Muscle layer of colon (tissue), 2 donors: ENCODE measurements at regions not wholly inside any gene's neighbourhood (a gene's known extent, or its start where the extent isn't known, plus 50 kb on each side); places are given as distances from the start of the nearest gene placed in this dataset.

Source experiments
- H3K27ac ChIP-seq: one replicate; pipeline ENCODE4 v1.7.0; 2013; ENCODE audit warnings: low read depth, mild to moderate bottlenecking, low read length, moderate library complexity
- H3K27me3 ChIP-seq, 2 donors: one replicate each; pipeline ENCODE4 v1.7.0; 2013; ENCODE audit warnings: low read length in 2 of 2, mild to moderate bottlenecking in 2 of 2; ENCODE audit not compliant: insufficient read depth in 2 of 2, control insufficient read depth in 1 of 2
- H3K36me3 ChIP-seq: one replicate; pipeline ENCODE4 v1.7.0; 2013; ENCODE audit warnings: mild to moderate bottlenecking, low read length; ENCODE audit not compliant: insufficient read depth
- H3K4me1 ChIP-seq: one replicate; pipeline ENCODE4 v1.7.0; 2013; ENCODE audit warnings: mild to moderate bottlenecking, low read length; ENCODE audit not compliant: insufficient read depth
- H3K4me3 ChIP-seq, 2 donors: one replicate each; pipeline ENCODE4 v1.7.0; 2013; ENCODE audit warnings: low read length in 2 of 2, low read depth in 1 of 2, mild to moderate bottlenecking in 1 of 2, moderate library complexity in 1 of 2
- H3K9ac ChIP-seq: one replicate; pipeline ENCODE4 v1.7.0; 2013; ENCODE audit warnings: low read length
- H3K9me3 ChIP-seq: one replicate; pipeline ENCODE4 v1.7.0; 2013; ENCODE audit warnings: mild to moderate bottlenecking, low read length
- donor health status: abdominal sarcoma.
- donor health status: Adenocarcinoma of cecum.

DNA sequence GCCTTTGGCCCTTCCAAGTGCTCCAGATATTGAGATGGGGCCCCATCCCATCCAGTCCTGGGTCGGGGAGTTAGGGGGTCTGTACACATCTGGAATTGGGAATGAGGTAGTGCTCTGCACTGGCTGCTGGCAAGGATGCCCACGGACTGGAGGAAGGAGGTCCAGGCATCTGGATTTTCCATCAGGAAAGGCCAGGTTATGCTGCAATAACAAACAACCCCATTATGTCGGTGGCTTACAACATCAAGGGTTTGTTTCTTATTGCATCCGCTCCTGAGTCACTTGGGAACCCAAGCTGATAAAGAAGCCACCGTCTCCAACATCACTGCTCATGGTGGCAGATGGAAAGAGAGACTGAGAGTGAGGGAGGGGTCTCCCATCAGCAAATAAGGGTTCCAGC lies 229.9 kb downstream of the TFCP2L1 start:
- no peaks in the 10 kb centered on the region for H3K4me1 ChIP-seq

DNA sequence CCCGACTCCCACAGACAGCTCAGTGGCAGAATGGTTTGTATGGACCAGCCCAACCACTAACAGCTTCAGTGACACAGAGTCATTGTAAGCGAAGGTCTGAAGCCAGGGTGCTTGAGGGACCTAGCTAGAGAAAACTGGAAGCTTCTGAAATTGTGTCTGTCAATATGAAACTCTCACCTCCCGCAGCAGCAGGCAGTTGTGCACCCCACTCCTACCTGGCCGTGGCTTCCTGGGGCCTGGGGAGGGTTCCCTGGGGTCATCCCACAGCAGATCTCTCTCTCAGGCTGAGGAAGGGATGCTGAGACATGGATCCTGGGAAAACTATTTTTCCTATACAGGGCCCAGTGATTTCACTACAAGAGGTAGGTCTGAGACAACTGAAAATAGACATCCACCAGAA lies 229.5 kb downstream of the TFCP2L1 start:
- H3K4me3 ChIP-seq, result no peak overlapping the region
- H3K27ac ChIP-seq, result no peak overlapping the region
- no peaks in the 10 kb centered on the region for H3K36me3 ChIP-seq
- no peaks in the 10 kb centered on the region for H3K4me1 ChIP-seq
- no peak overlapping the region for H3K9ac ChIP-seq
- no peaks in the 10 kb centered on the region for H3K9me3 ChIP-seq
- no peaks in the 10 kb centered on the region for H3K27me3 ChIP-seq

More for the DNA sequence above, 229.9 kb downstream of the TFCP2L1 start:
- Histone ChIP-seq H3K27ac (no peak overlapping the region), H3K27me3 (no peaks in the 10 kb centered on the region), H3K36me3 (no peaks in the 10 kb centered on the region), H3K9me3 (no peaks in the 10 kb centered on the region), H3K9ac (no peak overlapping the region), H3K4me3 (no peak overlapping the region)

- no peaks in the 10 kb centered on the region for H3K36me3 ChIP-seq
- no peaks in the 10 kb centered on the region for H3K9me3 ChIP-seq
- H3K9ac ChIP-seq, result no peak overlapping the region
- no peak overlapping the region for H3K4me3 ChIP-seq
- no peak overlapping the region for H3K27ac ChIP-seq
- H3K4me1 ChIP-seq, result no peaks in the 10 kb centered on the region
- H3K27me3 ChIP-seq, result peaks cover 0 to 2% of the 10 kb centered on the region in 2 donors
Measured at GRCh38 chr2:121058852-121059558, 226.0 kb downstream of the TFCP2L1 start.

DNA sequence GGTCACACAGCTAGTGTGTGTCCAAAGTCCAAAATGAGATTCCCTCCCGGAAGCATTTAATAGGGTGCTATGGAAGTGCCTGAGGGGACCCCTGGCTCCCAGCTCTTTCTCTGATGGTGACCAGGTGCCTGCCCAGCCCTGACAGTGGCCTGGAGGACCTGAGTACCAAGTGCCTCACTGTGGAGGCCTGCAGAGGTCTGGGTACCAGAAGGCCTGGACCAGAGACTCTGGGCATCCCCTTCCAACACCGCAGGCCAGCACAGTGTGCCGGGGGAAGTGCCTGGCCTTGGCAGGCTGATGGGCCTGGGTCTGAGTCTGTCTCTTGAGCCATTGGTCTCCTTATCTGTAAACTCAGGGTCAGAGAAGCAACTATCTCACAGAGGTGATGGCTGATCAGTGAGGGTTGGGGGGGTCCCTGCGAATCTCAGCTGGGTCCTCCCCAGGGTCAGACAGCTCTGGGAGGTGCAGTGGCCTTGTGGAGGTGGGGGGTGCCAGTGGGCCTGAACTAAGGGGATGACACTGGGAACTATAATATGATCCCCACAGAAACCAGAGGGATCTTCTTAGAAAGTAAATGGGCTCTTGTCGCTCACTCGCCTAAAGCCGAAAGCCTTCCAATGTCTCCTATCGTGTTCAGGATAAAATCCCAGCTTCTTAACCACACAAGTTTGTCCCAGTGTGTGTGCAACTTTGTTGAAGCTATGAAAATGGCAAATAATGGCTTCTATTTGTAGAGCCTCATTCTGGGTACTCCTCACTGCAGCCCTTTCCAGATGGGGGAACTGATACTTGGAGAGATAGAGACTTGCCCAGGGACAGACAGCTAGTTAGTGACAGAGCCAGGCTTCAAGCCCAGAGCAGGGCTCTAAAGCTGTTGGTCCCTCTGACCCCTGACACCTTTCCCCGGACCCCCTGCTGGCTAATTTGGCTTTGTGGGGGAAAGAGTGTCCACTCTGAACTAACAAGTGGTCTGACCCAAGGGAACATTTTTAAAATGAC lies 225.1 kb downstream of the TFCP2L1 start:
- no peaks in the 10 kb centered on the region for H3K4me1 ChIP-seq
- no peaks in the 10 kb centered on the region for H3K9me3 ChIP-seq
- no peak overlapping the region for H3K4me3 ChIP-seq
- H3K9ac ChIP-seq, result no peak overlapping the region
- H3K27me3 ChIP-seq, result peaks cover 0 to 6% of the 10 kb centered on the region in 2 donors
- H3K27ac ChIP-seq, result no peak overlapping the region
- H3K36me3 ChIP-seq, result no peaks in the 10 kb centered on the region

DNA sequence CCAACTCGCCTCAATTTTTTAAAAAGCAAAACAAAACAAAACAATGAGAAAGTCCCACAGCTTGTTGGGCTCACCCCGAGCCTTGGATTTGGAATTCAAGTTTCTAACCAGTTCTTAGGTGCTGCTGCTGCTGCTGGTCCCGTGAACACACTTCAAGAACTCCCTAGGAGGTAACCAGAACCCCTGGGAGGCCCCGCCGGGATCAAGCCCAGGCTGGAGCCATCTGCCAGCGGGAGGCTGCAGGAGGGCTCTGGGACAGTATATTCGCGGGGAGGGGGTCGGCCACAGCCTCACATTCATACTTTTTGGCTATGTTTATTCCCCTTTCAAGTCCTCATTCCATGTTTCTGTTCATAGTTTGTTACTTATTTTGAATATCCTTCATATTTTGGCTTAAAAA lies 223.4 kb downstream of the TFCP2L1 start:
- H3K27me3 ChIP-seq, result peaks cover 0 to 6% of the 10 kb centered on the region in 2 donors
- no peaks in the 10 kb centered on the region for H3K9me3 ChIP-seq
- H3K9ac ChIP-seq, result no peak overlapping the region
- no peak overlapping the region for H3K27ac ChIP-seq
- H3K4me1 ChIP-seq, result no peaks in the 10 kb centered on the region
- no peak overlapping the region for H3K4me3 ChIP-seq
- H3K36me3 ChIP-seq, result no peaks in the 10 kb centered on the region

- H3K27ac ChIP-seq, result no peak overlapping the region
Measured at GRCh38 chr2:121063471-121063870, 221.5 kb downstream of the TFCP2L1 start.

GRCh38 chr2:121064186-121064585 lies 220.8 kb downstream of the TFCP2L1 start:
- Histone ChIP-seq H3K4me3 (no peak overlapping the region), H3K27ac (no peak overlapping the region), H3K4me1 (no peaks in the 10 kb centered on the region), H3K9me3 (no peaks in the 10 kb centered on the region), H3K27me3 (peaks cover 0 to 6% of the 10 kb centered on the region in 2 donors), H3K36me3 (no peaks in the 10 kb centered on the region), H3K9ac (no peak overlapping the region)

More at GRCh38 chr2:121063471-121063870, 221.5 kb downstream of the TFCP2L1 start:
- Histone ChIP-seq H3K36me3 (no peaks in the 10 kb centered on the region), H3K9ac (no peak overlapping the region), H3K9me3 (no peaks in the 10 kb centered on the region), H3K4me3 (no peak overlapping the region), H3K4me1 (no peaks in the 10 kb centered on the region), H3K27me3 (peaks cover 0 to 6% of the 10 kb centered on the region in 2 donors)

DNA sequence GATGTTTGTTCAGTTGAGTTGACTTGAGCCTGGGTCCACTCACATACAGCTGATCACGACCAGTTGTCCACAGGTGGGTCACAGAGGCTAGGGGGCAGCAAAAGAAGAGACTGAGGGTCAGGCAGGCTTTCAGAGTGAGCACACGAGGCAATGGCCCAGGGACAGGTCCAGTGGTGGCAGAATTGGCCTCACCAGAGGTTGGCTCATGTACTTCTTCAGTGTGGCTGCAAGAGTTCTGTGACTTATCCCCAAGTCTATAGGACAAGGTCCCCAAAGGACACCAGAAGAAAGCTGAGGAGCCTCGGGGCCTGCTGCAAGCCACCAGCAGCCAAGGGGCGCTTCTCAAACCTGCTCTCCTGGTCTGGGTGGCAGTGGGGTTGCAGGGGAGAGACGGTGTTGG lies 219.8 kb downstream of the TFCP2L1 start:
- Histone ChIP-seq H3K27me3 (peaks cover 0 to 6% of the 10 kb centered on the region in 2 donors), H3K9me3 (no peaks in the 10 kb centered on the region), H3K4me3 (no peak overlapping the region), H3K36me3 (no peaks in the 10 kb centered on the region), H3K9ac (no peak overlapping the region), H3K4me1 (no peaks in the 10 kb centered on the region), H3K27ac (no peak overlapping the region)

- Histone ChIP-seq H3K9me3 (no peaks in the 10 kb centered on the region), H3K9ac (no peak overlapping the region), H3K36me3 (no peaks in the 10 kb centered on the region)
Measured at GRCh38 chr2:121066526-121066925, 218.5 kb downstream of the TFCP2L1 start.

DNA sequence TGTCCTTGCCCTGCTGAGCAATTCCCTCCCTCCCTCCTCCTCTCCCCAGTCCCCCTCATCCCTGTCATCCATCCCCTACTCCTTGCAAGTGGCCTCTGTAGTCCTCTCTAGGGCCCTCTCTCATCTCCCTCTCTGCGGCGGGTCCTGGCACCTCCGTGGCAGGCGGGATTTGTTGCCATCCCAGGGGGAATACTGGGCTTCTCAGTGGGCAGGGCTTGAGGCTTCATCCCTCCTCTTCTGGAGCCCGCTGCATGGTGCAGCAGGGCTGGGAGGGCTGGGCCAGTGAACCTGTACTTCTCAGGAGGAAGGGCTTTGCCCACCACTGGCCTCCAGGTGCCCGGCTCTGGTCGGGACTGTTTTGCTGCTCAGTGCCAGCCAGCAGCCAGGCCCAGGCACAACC lies 216.2 kb downstream of the TFCP2L1 start:
- no peak overlapping the region for H3K27ac ChIP-seq
- H3K9ac ChIP-seq, result no peak overlapping the region
- no peaks in the 10 kb centered on the region for H3K9me3 ChIP-seq
- H3K4me1 ChIP-seq, result peaks cover 3% of the 10 kb centered on the region
- no peaks in the 10 kb centered on the region for H3K36me3 ChIP-seq
- no peak overlapping the region for H3K4me3 ChIP-seq
- H3K27me3 ChIP-seq, result peaks cover 0 to 5% of the 10 kb centered on the region in 2 donors

More at GRCh38 chr2:121066526-121066925, 218.5 kb downstream of the TFCP2L1 start:
- Histone ChIP-seq H3K4me3 (no peak overlapping the region), H3K4me1 (peaks cover 3% of the 10 kb centered on the region), H3K27ac (no peak overlapping the region), H3K27me3 (peaks cover 0 to 6% of the 10 kb centered on the region in 2 donors)

GRCh38 chr2:121069434-121069969 lies 215.5 kb downstream of the TFCP2L1 start:
- no peaks in the 10 kb centered on the region for H3K27me3 ChIP-seq
- peaks cover 5% of the 10 kb centered on the region for H3K4me1 ChIP-seq
- H3K36me3 ChIP-seq, result no peaks in the 10 kb centered on the region
- no peaks in the 10 kb centered on the region for H3K9me3 ChIP-seq
- no peak overlapping the region for H3K9ac ChIP-seq
- H3K4me3 ChIP-seq, result no peak overlapping the region
- no peak overlapping the region for H3K27ac ChIP-seq
